ENCODE measurements at regions not wholly inside any gene's neighbourhood (a gene's known extent, or its start where the extent isn't known, plus 50 kb on each side); places are given as distances from the start of the nearest gene placed in this dataset.

DNA sequence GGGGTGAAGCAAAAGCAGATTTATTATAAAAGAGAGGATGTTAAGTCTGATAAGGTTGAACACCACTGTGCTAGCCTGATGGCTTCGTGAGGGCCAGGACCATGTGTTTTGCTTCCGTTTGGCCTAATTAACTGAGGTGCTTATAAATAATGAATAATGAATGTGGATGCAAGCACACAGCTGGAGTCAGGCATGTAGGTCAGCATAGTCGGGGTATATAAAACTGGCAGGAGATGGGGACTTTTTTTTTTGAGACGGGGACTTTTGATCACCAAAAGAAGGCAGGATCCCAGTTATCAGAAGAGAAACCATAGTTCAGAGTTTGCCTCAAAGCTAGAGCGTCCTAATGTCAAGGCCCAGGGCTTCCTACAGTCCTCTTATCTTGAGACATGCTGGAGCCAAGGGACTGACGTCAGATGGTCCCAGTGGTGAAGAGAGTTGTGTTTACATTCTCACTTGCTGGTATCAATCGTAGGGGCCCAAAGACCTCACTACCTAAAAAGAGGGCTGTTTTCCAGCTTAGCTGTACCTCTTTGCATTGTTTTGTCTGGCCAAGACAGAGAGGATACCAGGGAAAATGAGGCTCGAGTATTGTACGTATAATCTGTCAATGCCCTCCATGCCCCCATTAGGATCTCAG is 50.4 kb downstream of the RTL9 start:
- DNase-seq = no peak

DNA sequence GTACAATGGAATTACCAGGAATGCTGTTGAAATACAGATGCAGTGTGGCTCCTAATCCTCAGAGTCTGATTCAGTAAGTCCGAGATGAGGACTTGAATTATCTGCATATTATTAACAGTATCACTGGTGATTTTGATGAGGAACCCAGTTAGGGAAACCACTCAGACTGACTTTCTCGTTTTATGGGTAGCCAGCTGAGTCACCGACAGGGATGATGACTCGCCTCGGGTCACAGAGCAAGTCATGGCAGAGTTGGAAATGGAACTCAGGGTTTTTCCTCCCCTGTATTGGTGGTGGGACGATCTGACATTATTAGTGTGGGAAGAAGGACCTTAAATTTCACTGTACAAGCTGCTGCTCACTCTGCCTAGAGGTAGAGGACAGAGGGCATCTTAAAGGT is 51.3 kb downstream of the RTL9 start:
- DNase-seq = no peak

DNA sequence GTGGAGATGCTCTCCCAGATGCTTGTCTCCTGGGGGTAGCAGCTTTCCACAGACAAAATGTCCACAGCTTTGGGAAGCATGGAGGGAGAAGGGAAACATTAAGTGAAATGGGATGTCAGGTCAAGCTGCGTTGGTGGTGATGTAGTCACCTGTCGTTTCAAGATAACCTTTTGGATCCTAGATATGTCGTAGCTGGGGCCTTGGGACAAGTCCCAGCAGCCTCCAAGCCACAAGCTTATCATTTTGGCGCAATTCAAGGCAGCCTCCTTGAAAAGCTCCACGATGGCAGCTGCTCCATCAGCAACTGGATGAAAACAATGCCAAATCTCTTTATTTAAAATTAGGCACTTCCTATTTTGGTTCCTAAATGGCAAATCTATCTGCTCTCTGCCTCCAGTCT is 52.0 kb downstream of the RTL9 start:
- DNase-seq = no peak

DNA sequence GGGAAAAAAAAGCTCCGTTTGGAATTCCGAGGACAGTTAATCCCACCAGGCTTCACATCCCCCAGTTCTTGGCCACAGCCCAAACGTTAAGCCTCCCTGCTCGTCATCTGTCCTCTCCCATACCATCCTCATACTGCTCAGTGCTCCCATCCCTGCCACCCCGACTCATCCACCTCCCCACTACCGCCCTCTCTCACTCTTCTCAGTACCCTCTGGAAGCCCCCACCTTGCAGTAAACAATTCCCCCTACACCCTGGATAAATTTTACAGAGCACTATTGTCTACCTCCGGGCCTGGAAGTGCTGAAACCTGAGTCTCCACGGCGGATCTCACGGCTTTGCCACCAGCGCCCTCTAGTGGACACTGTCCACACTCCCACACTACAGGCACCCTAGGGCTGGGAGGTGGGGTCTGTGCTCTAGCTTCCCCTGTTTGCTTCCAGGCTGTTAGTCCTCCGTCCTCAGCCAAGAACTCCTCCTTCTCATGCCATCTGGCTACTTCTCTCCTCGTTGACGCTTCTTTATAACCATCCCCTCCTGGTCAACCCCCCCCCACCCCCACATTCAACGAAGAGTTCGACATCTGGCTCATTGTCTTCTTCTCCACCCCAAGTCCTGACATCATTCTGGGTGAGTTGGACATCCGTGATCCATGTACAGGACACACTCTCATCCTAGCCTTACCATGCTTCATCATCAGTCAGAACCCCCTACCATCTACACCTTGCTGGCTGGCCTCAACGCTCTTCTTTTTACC is 54.5 kb downstream of the RTL9 start:
- DNase-seq = peak; percentile 40

DNA sequence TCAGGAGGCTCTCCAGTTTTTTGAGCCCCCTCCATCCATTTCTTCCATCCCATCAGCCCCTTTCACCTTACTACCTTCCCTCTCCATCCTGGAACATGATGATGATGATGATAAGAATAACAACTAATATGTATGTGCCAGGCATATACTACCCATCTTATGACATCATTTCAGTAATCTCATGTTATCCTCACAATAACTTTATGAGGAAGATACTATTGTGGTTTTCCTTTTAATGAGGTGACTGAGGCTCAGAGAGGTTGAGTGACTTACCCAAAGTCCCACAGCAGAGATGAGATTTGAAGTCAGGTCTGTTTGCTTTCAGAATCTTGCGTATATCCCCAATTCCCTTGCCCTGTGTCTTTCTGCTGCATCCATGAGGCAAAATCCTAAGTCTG is 55.1 kb downstream of the RTL9 start:
- DNase-seq = no peak

DNA sequence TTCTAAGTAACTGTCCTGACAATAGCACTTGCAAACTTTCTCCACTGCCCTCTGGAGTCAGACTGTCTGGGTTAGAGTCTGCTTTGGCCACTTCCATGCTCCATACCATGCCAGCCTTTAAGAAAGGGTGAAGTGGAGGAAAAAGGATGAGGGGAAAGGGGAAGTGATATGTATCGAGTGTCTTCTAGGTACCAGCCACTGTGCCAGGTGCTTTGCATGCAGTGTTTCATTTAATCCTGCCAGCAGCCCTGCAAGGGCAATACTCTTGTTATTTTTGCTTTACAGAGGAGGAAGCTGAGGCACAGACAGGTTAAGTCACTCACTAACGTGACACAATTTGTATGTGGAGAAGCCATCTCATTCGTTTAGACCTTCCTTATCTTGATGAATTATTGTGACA is 55.6 kb downstream of the RTL9 start:
- DNase-seq = no peak

DNA sequence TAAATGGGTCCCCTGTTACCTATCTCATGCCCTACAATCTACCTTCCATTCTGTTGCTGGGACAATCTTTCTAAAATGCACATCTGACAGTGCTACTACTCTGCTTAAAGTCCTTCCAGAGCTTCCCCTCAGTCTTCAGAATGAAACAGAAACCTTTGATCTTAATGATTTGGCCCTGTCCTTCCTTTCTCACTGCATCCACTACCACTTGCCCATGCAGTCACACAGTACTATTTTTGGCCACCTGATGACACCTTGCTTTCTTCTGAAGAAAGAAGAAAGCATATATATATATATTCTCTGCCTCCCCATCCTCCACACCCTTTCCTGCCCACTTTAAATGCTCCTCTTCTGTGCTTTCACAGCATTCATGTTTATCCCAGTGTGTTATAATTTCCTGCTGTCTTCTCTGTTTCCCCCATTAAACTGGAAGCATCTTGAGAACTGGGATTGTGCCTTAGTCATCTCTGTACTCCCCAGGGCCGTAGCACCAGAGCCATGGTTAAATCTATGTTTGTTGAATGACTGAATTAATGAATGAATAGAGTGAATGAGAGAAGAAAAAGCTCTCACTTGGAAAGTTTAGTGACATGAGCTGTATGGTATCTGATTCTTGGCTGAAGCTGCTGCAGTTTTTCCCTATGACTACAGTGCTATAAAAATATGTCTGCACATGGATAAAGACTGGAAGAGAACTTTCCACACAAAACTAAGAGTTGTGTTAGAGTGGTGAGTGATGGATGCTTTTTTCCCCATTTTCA is 56.2 kb downstream of the RTL9 start:
- DNase-seq = no peak

DNA sequence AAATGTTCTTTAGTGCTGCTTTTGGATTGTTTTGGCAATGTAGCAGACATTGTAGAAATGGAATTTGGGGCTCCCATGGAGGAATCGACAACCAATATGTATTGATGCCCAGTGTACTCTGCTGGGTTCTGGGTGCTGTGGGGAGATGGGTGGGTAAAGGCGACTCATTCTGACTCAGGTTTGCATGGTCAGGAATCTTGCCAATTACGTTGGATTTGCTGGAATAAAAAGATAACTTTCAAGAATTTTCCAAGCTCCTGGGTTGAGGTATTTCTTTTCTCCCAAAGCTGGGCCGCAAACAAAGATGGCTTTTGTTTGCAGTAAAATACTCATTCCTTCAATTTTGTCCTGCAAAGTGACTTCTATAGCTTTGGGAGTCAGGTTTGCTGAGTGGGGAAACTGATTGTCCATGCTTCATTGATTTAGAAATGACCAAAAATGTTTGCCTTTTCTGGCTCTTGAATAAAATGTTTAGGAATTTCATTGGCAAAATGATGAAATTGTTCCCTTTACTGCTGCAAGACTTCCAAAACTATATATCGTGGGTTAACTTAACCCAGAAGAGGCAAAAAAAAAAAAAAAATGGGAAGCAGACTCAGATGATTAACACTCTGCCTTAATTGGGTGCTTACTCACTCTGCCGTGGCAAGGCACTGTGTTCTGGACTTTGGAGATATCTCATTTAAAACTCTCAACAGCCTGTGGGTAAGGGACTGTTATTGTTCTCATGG is 57.0 kb downstream of the RTL9 start:
- no peak for DNase-seq

DNA sequence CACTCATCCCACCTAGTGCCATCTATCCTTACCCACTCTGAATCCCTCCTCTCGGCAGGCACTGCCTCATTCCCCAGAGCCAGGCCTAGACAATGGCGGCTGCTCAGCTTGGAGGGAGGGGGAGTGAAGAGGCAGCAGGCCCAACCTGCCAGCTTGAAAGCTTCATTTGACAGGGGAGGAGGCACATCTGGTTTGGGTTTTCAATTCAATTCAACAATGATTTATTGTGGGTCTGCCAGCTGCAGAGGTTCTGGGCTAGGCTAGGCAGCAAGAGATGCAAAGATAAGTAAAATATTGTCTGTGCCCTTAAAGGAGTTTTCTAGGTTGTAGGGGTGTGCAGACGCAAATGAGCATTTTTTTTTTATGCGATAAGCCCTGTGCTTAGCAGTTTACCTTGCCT is 58.5 kb downstream of the RTL9 start:
- no peak for DNase-seq

DNA sequence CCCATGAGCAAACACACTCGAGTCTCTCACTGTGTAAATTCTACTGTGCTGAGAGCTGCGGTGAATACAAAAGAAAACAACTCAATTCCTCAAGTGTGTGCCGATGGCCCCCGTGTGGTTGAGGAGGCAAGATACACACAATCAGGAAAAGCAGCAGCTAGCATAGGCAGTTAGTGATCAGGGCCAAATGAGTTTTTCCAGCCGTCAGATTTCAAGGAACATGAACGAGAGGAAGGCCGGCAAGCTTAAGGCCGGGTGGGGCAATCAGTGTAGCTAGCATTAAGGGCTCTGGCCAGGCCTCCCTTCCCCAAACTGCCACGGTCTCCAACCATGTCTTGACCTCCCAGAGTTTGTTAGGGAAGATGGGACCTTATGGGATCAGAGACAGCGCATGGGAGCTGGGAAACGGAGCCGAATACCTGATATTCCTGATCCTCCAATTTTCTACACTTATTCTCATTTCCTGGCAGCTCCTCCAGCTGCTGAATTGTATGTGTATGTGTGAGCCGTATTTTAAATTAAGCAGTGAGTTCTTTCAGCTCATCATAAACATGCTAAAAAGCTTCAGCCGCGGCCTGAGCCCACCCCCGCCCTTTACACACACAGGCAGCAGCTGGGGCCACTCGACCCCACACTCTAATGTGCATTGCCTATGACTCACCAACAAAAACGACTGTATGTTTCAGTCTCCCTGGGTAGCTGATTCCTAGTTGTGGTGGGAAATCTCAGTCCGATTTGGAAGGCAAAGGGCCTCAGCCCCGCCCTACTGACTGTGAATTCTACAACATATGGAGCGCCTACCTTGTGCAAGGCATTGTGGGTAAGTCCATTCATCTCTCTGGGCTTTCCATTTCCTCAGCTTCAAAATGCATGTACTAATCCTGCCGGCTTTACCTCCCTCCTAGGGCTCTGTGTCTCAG is 59.9 kb downstream of the RTL9 start:
- DNase-seq = no peak

DNA sequence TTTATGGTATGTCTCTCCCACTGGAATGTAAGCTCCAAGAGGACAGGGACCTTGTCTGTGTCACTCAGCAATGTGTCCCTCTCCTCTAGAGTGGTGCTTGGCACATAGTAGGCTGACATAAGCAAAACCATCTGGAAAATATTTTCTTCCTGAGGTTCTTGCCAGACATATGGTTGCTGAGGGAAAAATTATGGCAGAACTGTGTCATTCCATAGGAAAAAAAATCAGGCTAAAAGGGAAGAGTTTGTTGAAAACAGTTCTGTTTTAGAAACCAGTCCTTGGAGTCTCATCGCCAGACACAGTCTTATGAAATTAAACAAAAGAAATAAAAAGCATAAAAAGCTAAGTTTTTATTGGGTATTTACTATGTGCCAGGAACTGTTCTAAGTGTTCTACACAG is 60.9 kb downstream of the RTL9 start:
- DNase-seq = no peak

DNA sequence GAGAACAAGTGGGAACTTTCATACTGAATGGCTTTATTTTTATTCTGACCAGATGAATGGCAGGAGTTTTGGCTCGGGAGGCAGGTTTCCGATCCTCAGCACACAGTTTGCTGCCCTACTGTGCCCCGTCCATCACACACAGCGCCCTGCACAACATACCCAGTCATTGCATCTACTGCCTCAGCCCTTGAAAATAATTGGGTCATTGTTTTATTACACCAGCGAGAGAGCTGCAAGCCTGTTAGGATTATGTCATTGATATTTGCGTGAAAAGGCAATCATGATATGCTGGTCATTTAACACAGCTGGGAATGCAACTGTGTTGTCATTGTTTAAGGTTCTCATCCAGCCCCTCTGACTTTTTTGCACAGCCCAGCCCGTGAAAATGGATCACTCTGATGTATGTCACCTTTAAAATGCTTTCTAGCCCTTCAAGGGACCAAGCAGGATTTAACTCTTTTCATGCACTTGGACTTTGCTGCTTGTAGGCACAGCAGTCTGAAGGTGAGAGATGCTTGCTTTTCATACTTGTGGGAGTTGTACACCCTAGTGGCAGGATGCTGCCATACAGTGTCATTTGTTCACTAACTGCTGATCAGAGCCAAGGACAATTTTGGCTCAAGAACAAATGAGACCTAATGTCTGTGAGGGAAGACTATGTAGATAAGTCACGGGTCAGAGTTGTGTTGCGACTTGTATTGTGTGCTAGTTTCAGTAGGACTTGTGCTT is 62.3 kb downstream of the RTL9 start:
- no peak for DNase-seq

DNA sequence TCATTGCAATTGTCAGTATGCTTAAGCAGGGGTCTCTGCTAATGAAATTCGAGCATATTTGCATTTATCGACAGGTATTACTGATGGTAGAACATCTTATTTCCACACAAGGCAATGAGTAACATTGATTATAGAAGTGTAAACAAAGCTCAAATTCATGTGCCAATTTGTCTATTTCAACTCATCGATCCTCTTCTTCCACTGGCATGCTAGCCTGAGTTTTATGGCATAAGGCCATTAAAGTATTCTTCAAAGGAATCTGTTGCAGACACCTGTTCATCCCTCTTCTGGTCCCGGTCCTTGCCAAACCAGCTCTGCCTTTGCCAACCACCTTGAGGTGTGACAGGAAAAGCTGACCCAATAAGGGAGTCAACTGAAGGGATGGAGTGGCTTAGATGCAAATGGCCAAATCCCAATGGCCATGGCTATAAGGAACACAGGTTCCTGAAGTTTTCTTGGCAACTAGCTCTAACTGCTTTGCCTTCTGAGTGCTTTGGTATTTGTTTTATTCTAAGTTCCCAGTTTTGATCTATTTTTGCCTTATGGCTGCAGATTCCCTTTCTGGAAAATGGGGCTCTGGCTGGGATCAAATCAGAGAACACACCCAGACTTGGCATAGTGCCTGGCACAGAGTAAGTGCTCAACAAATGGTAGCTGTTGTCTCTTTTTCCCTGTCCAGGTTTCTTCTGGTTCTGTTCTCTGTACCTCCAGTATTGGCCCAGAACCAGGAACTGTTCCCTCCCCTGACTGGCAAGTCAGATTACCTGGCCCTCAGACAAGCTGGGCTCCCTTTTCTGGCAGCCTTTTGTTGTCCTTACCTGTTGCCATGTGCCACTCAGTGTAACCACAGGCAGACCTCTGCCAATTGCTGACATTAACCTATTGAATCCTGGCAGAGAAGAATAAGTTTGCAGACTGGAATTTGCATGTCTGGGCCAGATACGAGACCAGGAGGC is 63.1 kb downstream of the RTL9 start:
- no peak for DNase-seq

DNA sequence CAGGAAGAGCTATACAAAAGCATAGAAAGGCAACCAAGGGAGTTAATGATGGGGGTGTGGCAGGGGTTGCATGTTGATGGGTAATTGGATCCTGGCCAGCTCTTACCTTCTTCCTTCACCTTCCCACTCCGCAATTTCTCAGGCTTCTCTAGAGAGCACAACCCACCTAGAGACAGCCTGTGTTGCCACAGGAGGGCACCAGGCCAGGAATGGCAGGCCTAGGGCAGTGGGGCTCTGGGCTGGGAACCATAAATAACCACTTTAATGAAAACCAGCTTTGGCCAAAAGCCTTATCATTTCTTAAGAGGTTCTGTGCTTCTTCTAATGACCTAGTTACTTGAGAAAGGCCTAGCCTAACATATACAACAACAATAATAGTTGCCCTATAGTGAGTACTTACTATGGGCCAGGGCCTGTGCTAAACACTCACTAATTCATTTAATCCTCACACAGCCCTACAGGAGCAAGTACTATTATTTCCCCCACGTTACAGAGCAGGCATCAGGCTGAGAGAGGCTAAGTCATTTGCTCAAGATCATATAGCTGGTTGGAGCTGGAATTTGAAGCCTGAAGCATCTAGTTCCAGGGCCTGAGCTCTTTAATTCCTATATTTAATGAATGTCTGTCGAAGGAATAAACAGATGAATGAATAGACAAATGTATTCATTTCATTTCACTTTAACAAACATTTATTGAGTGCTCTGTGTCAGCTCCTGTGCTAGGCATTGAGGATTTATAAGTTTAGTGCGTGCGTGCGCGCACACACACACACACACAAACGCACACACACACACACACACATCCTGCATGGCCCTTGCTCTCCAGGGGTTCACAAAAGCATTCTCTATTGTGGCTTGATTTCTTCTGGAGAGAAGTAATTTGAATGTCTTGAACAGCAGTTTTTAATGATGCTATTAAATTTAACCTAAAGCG is 66.8 kb downstream of the RTL9 start:
- no peak for DNase-seq

DNA sequence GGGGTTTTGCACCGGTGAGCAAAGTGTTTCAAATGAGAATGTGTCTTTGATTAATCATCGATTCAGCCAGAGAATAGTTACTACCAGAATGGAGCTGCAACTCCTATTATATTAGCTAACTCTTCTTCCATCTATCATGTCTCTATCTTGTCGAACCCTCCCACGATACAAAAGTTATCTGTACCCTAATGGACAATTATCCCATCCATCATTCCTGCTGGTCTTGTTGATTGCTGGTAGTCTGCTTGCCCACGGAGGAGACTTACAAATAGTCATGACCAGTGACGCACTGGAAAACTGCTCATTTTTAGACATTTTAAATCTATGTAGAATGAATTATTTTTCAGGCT is 67.5 kb downstream of the RTL9 start:
- DNase-seq = no peak

DNA sequence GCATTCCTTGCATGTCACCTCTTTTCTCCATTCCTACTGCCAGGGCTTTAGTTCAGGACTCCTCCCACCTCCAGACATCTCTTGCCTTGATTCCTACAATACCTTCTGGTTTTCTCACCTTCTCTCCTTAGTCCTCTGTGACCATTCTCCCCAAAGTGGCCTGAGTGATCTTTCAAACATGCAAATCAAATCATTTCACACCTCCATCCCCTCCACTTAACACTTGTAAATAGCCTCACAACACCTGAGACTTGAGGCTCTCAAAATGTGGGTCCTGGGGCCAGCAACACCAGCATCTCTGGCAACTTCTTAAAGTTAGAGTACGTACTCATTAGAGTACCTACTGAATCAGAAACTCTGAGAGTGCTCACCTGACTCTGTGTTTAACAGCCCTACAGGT is 68.4 kb downstream of the RTL9 start:
- no peak for DNase-seq

DNA sequence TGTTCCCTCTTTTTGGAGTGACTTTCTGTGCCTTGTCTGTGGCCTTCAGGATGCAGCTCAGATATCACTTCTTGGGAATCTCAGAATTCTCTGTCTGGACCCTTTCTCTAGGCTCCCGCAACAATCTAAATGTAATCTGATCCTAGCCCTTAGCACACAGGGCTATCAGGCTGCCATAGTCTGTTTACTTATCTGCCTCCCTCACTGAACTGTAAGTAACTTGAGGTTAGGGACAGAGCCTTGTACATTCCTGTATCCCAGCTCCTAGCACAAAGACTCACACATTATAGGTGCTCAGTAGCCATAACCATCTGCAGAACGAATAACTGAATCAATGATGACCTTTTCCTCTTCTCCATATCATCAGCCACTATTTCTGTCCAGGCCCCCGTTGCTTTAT is 69.5 kb downstream of the RTL9 start:
- no peak for DNase-seq

DNA sequence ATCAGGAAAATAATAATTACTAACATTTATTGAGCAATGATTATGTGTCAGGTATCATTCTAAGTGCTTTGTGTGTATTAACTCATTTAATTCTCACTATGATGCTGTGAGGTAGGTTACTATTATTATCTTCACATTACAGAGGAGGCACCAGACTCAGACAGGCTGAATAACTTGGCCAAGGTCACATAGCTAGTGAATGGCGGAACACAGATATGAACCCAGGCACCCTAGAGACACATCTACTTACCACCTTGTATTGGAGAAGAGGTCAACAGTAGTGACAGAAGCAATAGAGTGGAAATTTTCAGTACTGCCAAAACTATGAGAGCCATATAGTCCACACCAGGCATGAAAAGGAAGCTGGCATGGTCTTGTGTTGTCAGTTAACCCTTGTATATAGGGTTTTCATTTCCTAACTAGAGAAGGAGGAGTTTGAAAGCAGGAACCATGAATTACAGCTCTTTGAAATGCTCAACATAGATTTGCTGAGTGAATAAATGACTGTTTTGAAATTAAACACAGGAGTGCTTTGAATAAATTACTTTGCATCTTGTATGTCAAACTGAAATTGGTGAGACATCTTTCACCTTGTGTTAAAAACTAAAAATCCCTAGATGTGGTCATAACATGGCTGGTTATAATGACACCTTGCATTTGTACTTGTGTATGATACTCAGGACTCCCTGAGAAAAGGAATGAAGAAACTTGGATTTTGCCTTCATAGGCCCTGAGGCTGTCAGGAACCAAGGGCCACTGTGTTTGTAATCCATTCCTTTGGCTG is 71.8 kb downstream of the RTL9 start:
- no peak for DNase-seq

Measured in activated effector memory CD4-positive, alpha-beta T cell treated with Interleukin-2 at 50 U/mL for 16 hours (primary cell).